ENCODE measurements at regions not wholly inside any gene's neighbourhood (a gene's known extent, or its start where the extent isn't known, plus 50 kb on each side); places are given as distances from the start of the nearest gene placed in this dataset.

- no peak for TF ChIP-seq CTCF (IDR thresholded peaks at IDR 0.05)
- TF ChIP-seq EZH2 (IDR thresholded peaks at IDR 0.05) = no peak
These were observed 489.6 kb upstream of the PIK3C3 start for GRCh38 chr18:41465386-41465785.
